ENCODE measurements at regions not wholly inside any gene's neighbourhood (a gene's known extent, or its start where the extent isn't known, plus 50 kb on each side); places are given as distances from the start of the nearest gene placed in this dataset.

DNA sequence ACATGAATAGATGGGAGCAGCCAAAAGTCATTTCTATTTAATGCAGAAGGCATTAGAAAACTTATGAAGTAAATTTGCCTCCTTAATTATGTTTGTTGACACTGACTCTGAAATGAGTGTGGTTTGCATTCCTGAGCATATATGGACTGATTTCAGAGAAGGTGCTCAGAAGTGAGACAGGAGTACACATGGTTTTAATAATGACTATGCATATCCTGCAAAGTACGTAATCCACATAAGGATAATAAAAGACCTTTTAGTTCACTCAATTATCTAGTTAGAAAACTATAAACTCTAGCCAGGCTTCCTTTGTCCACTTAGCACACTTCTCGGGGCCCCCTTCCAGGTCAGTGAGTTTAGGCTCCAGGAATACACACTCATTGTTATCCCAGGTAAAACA, 75.7 kb upstream of the SNX2 start:
- ChIA-PET CTCF (no interaction called here), RAD21 (ENCODE audit: low non-redundant PET in 1 of 2, low total read pairs in 2 of 2, uncharacterized antibody in 2 of 2, unreplicated experiment in 2 of 2) (no interaction called here), POLR2A (no interaction called here)
- DNase-seq (ENCODE audit: low read depth, low spot score): no peak
- Histone ChIP-seq H3K9me2 (ENCODE audit: insufficient read depth) (no peaks in the 10 kb centered on the region), H3K4me1 (ENCODE audit: control insufficient read depth in 1 of 2, insufficient read depth in 2 of 2, low read length in 2 of 2) (no peaks in the 10 kb centered on the region), H3K9me3 (ENCODE audit: control insufficient read depth in 1 of 2, insufficient read depth in 1 of 2, low read depth in 1 of 2, low read length in 2 of 2) (no peaks in the 10 kb centered on the region), H2AFZ (ENCODE audit: low read depth, low read length, poor library complexity, severe bottlenecking) (no peak overlapping the region), H3K4me3 (replicated peaks in 1 of 2; ENCODE audit: low read depth in 1 of 2, low read length in 2 of 2) (no peak overlapping the region), H3K79me2 (ENCODE audit: insufficient read depth, low read length) (no peaks in the 10 kb centered on the region), H3K27ac (ENCODE audit: low read depth, low read length) (no peak overlapping the region), H3K9ac (ENCODE audit: low read length) (no peak overlapping the region), H4K20me1 (ENCODE audit: insufficient read depth) (no peaks in the 10 kb centered on the region), H3K27me3 (ENCODE audit: insufficient read depth, low read length) (no peaks in the 10 kb centered on the region), H3K36me3 (ENCODE audit: control insufficient read depth in 1 of 2, insufficient read depth in 2 of 2, low read length in 2 of 2) (no peaks in the 10 kb centered on the region), H3K4me2 (ENCODE audit: low read length) (no peak overlapping the region)
- intact Hi-C loops (cut with micrococcal nuclease): no loop called here
- BruUV-seq (replicated peaks): no TSS peak
- TF ChIP-seq JUND (IDR thresholded peaks at IDR 0.05) (no peak), RAD21 (IDR thresholded peaks at IDR 0.05; ENCODE audit: low read depth) (no peak), POLR2AphosphoS5 (IDR thresholded peaks at IDR 0.05; ENCODE audit: low read depth, low read length) (no peak), ELF1 (IDR thresholded peaks at IDR 0.05; ENCODE audit: borderline replicate concordance, low read depth) (no peak), REST (IDR thresholded peaks at IDR 0.05; ENCODE audit: low read depth) (no peak), CEBPB (IDR thresholded peaks at IDR 0.05; ENCODE audit: low read depth) (no peak), FOSL1 (IDR thresholded peaks at IDR 0.05; ENCODE audit: low read depth) (no peak), MAX (IDR thresholded peaks at IDR 0.05) (no peak), SP1 (IDR thresholded peaks at IDR 0.05; ENCODE audit: low read depth) (no peak), EZH2phosphoT487 (IDR thresholded peaks at IDR 0.05; ENCODE audit: borderline replicate concordance) (no peak)
- TF ChIP-seq, protein P1, sequence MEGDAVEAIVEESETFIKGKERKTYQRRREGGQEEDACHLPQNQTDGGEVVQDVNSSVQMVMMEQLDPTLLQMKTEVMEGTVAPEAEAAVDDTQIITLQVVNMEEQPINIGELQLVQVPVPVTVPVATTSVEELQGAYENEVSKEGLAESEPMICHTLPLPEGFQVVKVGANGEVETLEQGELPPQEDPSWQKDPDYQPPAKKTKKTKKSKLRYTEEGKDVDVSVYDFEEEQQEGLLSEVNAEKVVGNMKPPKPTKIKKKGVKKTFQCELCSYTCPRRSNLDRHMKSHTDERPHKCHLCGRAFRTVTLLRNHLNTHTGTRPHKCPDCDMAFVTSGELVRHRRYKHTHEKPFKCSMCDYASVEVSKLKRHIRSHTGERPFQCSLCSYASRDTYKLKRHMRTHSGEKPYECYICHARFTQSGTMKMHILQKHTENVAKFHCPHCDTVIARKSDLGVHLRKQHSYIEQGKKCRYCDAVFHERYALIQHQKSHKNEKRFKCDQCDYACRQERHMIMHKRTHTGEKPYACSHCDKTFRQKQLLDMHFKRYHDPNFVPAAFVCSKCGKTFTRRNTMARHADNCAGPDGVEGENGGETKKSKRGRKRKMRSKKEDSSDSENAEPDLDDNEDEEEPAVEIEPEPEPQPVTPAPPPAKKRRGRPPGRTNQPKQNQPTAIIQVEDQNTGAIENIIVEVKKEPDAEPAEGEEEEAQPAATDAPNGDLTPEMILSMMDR (IDR thresholded peaks at IDR 0.05 in 2 of 3, conservative IDR thresholded peaks at IDR 0.05 in 1 of 3; ENCODE audit: borderline replicate concordance in 1 of 3, insufficient read depth in 1 of 3, low read depth in 2 of 3, low read length in 2 of 3): no peak
- TF ChIP-seq, protein P2, sequence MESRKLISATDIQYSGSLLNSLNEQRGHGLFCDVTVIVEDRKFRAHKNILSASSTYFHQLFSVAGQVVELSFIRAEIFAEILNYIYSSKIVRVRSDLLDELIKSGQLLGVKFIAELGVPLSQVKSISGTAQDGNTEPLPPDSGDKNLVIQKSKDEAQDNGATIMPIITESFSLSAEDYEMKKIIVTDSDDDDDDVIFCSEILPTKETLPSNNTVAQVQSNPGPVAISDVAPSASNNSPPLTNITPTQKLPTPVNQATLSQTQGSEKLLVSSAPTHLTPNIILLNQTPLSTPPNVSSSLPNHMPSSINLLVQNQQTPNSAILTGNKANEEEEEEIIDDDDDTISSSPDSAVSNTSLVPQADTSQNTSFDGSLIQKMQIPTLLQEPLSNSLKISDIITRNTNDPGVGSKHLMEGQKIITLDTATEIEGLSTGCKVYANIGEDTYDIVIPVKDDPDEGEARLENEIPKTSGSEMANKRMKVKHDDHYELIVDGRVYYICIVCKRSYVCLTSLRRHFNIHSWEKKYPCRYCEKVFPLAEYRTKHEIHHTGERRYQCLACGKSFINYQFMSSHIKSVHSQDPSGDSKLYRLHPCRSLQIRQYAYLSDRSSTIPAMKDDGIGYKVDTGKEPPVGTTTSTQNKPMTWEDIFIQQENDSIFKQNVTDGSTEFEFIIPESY (IDR thresholded peaks at IDR 0.05; ENCODE audit: extremely low read depth, insufficient replicate concordance, low read length): no peak
- no peak for ATAC-seq
